Inflammatory macrophage (primary cell): ENCODE measurements at regions not wholly inside any gene's neighbourhood (a gene's known extent, or its start where the extent isn't known, plus 50 kb on each side); places are given as distances from the start of the nearest gene placed in this dataset.

Source experiments
- DNase-seq, 2 donors: peaks; one replicate each; pipeline ENCODE4 v3.0.0-alpha.2; 2020 to 2022

- no peak for DNase-seq
These were observed 1015.0 kb downstream of the TBC1D22A start for GRCh38 chr22:47777426-47777825.

GRCh38 chr22:47776329-47776728 is 1013.9 kb downstream of the TBC1D22A start:
- DNase-seq = no peak

GRCh38 chr22:47775686-47776085 is 1013.2 kb downstream of the TBC1D22A start:
- DNase-seq = no peak

GRCh38 chr22:47775191-47775590 is 1012.7 kb downstream of the TBC1D22A start:
- no peak for DNase-seq

GRCh38 chr22:47773635-47774034 is 1011.2 kb downstream of the TBC1D22A start:
- DNase-seq = no peak

GRCh38 chr22:47772864-47773263 is 1010.4 kb downstream of the TBC1D22A start:
- no peak for DNase-seq

GRCh38 chr22:47769652-47770051 is 1007.2 kb downstream of the TBC1D22A start:
- no peak for DNase-seq

GRCh38 chr22:47768027-47768426 is 1005.6 kb downstream of the TBC1D22A start:
- DNase-seq = no peak

- DNase-seq = no peak
These were observed 1005.0 kb downstream of the TBC1D22A start for GRCh38 chr22:47767403-47767802.

- no peak for DNase-seq
These were observed 1003.3 kb downstream of the TBC1D22A start for GRCh38 chr22:47765757-47766156.

- no peak for DNase-seq
These were observed 999.7 kb downstream of the TBC1D22A start for GRCh38 chr22:47762141-47762540.

GRCh38 chr22:47759909-47760308 is 997.5 kb downstream of the TBC1D22A start:
- DNase-seq = no peak

- no peak for DNase-seq
These were observed 995.3 kb downstream of the TBC1D22A start for GRCh38 chr22:47757741-47758140.

- no peak for DNase-seq
These were observed 987.6 kb downstream of the TBC1D22A start for GRCh38 chr22:47750086-47750485.

- DNase-seq = no peak
These were observed 986.5 kb downstream of the TBC1D22A start for GRCh38 chr22:47748957-47749356.

- no peak for DNase-seq
These were observed 985.8 kb downstream of the TBC1D22A start for GRCh38 chr22:47748271-47748670.

- DNase-seq = no peak
These were observed 977.8 kb downstream of the TBC1D22A start for GRCh38 chr22:47740109-47740805.

GRCh38 chr22:47739291-47740015 is 977.0 kb downstream of the TBC1D22A start:
- DNase-seq = no peak

- DNase-seq = no peak
These were observed 976.1 kb downstream of the TBC1D22A start for GRCh38 chr22:47738472-47739013.

GRCh38 chr22:47736186-47737034 is 974.0 kb downstream of the TBC1D22A start:
- no peak for DNase-seq

GRCh38 chr22:47734511-47734910 is 972.1 kb downstream of the TBC1D22A start:
- no peak for DNase-seq

- DNase-seq = no peak
These were observed 965.2 kb downstream of the TBC1D22A start for GRCh38 chr22:47727641-47728040.

- no peak for DNase-seq
These were observed 962.3 kb downstream of the TBC1D22A start for GRCh38 chr22:47724751-47725150.
